Posterior cingulate gyrus (tissue), 11 donors: ENCODE measurements at regions not wholly inside any gene's neighbourhood (a gene's known extent, or its start where the extent isn't known, plus 50 kb on each side); places are given as distances from the start of the nearest gene placed in this dataset.
"Not testable (repeated sequence)": the region's sequence is repeated elsewhere in the genome, so short reads cannot be mapped to it uniquely, and the experiment has no call there.

Experiments used
- DNase-seq, 10 donors: peaks; one replicate each; pipeline versions ENCODE4 v3.0.0 to v3.0.0-alpha.2; 2020 to 2021; ENCODE audit warnings: mixed read lengths in 3 of 10
- intact Hi-C: fragments of 100-400 bp; cut with DNase I; formaldehyde crosslinking; loops from one replicate; pipeline ENCODE4 v1.15.1; 2023

GRCh38 chr20:53736122-53736756 lies 142.6 kb upstream of the ZNF217 start:
- intact Hi-C loops, result no loop called here
- no peak for DNase-seq

DNA sequence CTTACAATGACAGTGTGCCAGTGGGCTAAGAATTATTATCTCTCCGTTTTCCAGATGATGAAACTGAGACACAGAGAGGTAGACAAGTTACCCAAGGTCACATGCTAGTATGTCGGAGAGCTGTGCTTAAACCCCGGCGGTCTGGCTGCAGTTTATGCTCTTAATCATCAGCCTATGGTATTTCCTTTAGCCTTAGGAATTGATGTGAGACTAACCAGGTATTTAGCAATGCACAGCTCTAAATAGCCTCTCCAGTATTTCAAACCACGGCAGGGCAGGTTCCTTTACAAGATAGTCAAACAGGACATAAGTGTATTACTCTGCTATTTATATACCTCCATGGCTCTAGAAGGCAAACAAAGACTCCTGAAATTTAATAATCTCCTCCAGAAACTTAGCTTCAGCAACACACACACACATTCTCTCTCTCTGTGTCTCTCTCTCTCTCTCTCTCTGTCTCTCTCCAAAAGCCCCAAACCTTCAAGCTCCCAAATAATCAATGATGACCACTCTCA lies 142.0 kb upstream of the ZNF217 start:
- intact Hi-C loops, result no loop called here
- no peak for DNase-seq

GRCh38 chr20:53734006-53734688 lies 140.5 kb upstream of the ZNF217 start:
- no peak for DNase-seq

DNA sequence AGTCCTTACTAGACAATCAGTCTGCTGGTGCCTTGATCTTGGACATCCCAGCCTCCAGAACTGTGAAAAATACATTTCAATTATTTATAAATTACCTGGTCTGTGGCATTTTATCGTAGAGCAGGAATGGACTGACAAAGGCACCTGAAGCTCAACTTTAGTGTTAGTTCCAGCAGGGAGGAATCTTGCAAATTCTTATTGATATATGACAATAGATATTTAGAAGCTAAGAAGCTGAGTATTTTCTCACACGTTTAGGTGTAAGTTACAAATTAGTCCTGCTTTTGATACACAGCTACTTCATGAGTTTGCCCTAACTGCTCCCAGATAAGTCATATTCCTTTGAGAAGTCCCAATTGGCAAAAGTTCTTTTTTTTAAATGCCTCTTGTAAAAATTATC lies 138.0 kb upstream of the ZNF217 start:
- intact Hi-C loops, result no loop called here

More at GRCh38 chr20:53734006-53734688, 140.5 kb upstream of the ZNF217 start:
- intact Hi-C loops, result no loop called here

DNA sequence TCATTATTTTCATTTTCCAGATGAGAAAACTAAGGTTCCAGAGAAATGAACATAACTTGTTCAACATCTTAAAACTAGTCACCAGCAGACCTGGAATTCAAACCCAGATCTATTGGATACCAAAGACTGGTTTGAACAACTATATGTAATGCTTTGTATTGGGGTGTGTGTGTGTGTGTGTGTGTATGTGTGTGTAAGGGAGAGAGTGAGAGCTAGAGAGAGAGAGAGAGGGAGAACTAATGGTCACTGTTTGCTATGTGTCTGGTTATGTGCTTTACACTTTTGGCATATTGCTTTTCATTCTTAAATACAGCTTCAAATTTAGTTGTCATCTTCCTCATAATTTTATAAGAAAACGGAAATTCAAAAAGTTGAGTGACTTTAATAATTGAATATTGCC lies 134.7 kb upstream of the ZNF217 start:
- intact Hi-C loops, result no loop called here
- no peak for DNase-seq

More for the DNA sequence above, 138.0 kb upstream of the ZNF217 start:
- no peak for DNase-seq

- intact Hi-C loops, DNase-seq: not testable (repeated sequence)
These were observed 133.6 kb upstream of the ZNF217 start for GRCh38 chr20:53727239-53727638.

GRCh38 chr20:53725575-53725970 lies 131.9 kb upstream of the ZNF217 start:
- intact Hi-C loops, result no loop called here
- peak in 1 of 10 donors; percentile 55 for DNase-seq

DNA sequence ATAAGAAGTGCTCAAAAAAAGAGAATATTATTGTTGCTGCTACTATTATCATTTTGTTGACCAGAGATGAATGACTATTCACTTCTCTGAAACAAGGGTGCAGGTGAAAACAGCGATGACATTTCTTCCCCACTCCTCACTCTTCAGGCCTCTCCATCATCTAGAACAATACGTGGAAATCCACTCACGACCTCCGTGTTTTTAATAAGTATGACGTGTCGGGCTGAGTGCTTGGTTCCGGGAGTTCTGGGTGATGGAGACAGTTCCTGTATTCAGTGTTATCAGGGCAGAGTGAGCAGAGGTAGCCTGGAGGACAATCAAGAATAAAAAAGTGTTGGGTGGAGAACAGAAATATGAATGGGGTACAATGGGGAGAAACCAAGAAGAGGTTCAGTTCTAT lies 130.0 kb upstream of the ZNF217 start:
- intact Hi-C loops, result no loop called here
- DNase-seq, result peak in 1 of 10 donors; percentile 61

GRCh38 chr20:53723045-53723444 lies 129.4 kb upstream of the ZNF217 start:
- no peak for DNase-seq
- intact Hi-C loops, result no loop called here

- intact Hi-C loops, result no loop called here
- peak in 1 of 10 donors; percentile 21 for DNase-seq
These were observed 128.9 kb upstream of the ZNF217 start for GRCh38 chr20:53722515-53723036.

DNA sequence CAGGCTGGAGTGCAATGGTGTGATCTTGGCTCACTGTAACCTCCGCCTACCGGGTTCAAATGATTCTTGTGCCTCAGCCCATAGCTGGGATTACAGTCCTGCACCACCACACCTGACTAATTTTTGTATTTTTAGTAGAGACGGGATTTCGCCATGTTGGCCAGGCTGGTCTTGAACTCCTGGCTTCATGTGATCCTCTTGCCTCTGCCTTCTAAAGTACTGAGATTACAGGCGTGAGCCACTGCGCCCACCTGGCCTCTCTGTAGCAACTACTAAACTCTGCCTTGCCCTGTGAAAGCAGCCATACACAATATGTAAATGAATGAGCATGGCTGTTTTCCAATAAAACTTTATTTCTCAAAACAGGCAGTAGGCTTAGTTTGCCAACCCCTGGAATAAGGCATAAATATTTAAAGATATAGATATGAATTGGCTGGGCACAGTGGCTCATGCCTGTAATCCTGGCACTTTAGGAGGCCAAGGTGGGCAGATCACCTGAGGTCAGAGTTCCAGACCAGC lies 127.9 kb upstream of the ZNF217 start:
- DNase-seq, intact Hi-C loops: not testable (repeated sequence)

- intact Hi-C loops, result loop anchor here (10.0 kb wide), 1 partner anchor 56 kb away; no protein-coding TSS in a partner anchor
- peak in 1 of 10 donors; percentile 32 for DNase-seq
These were observed 125.6 kb upstream of the ZNF217 start for GRCh38 chr20:53719171-53719803.

- peak in 1 of 10 donors; percentile 48 for DNase-seq
- intact Hi-C loops, result loop anchor here (10.0 kb wide), 1 partner anchor 56 kb away; no protein-coding TSS in a partner anchor
These were observed 124.7 kb upstream of the ZNF217 start for GRCh38 chr20:53718142-53719021.

DNA sequence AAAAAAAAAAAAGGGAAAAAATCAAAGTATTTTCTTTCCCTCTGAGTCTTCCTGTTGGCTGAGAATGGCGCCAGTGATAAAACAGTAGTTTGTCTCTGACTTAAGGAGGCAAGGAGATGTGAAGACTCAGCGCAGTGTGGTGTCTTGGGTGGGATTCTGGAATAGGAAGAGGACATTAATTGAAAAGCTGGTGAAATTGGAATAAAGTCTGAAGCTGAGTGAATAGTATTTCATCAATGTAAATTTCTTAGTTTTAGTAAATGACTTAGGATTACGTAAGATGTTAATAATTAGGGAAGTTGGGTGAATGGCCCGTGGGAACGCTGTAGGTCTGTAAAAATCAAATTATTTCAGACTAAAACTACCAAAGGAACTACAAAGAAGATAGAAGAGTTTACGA lies 122.8 kb upstream of the ZNF217 start:
- intact Hi-C loops, result loop anchor here (10.0 kb wide), 1 partner anchor 58 kb away; no protein-coding TSS in a partner anchor
- DNase-seq, result no peak

- no peak for DNase-seq
- intact Hi-C loops, result loop anchor here (10.0 kb wide), 1 partner anchor 60 kb away; no protein-coding TSS in a partner anchor
These were observed 120.9 kb upstream of the ZNF217 start for GRCh38 chr20:53714524-53714923.

GRCh38 chr20:53713328-53714056 lies 119.9 kb upstream of the ZNF217 start:
- no peak for DNase-seq
- intact Hi-C loops, result loop anchor here (10.0 kb wide), 1 partner anchor 61 kb away; no protein-coding TSS in a partner anchor

DNA sequence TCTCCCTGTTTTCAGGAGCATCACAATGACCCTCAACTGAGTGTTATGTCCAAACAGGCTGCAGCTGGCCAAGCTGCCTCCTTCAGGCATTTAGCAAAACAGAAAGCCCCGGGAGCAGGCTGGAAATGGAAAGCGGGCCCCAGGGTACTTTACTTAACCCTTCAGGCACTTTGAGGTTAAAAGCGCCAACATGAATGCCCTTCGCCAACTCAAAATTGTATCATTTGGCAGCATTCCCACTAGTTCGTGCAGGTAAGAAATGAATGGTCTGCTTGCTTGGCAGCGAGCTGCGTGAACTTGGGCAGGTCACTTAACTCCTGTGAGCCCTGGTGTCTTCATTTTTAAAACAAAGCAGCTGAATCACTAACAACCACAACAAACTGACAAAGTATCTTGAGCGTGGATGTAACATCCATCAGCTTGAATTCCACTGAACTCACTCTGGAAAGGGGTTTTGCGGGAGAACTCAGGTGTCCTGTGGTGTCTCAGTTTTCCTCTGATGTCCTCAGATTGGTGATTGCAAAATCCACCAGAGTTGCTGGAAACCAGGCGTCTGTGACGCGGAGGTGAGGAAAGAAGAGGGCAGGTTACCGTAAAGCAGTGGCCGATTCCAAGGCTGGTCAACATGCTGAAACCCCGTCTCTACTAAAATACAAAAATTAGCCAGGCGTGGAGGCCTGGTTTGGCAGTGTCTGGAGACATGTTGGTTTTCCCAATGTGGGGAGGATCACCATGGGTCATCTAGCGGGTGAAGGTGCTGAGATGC lies 118.8 kb upstream of the ZNF217 start:
- DNase-seq, result no peak

More for the DNA sequence above, 118.8 kb upstream of the ZNF217 start:
- intact Hi-C loops, result loop anchor here (10.0 kb wide), 1 partner anchor 62 kb away; no protein-coding TSS in a partner anchor
